HCT116 (cell line): ENCODE measurements at regions not wholly inside any gene's neighbourhood (a gene's known extent, or its start where the extent isn't known, plus 50 kb on each side); places are given as distances from the start of the nearest gene placed in this dataset.

ENCODE experiments used
- ATF3 ChIP-seq: IDR thresholded peaks from 2 replicates; pipeline ENCODE4 v1.6.1; 2012
- CTCF ChIP-seq, 3 experiments: fragments of 200-600 bp in 1 of 3; sonication (generic) in 1 of 3; IDR thresholded peaks in 2 of 3; conservative IDR thresholded peaks in 1 of 3; 2 replicates each; pipeline ENCODE4 v1.5.1; 2012 to 2017; ENCODE audit warnings: low read depth in 2 of 3, low read length in 2 of 3, antibody characterized with exemption in 1 of 3, borderline replicate concordance in 1 of 3, control low read depth in 1 of 3, mild to moderate bottlenecking in 1 of 3, mixed read lengths in 1 of 3, mixed run types in 1 of 3, moderate library complexity in 1 of 3; ENCODE audit not compliant: insufficient read depth in 1 of 3
- EZH2phosphoT487 ChIP-seq: fragments of 200-600 bp; IDR thresholded peaks from 2 replicates; pipeline ENCODE4 v1.6.1; 2018; ENCODE audit warnings: antibody characterized with exemption, borderline replicate concordance
- FOSL1 ChIP-seq: IDR thresholded peaks from 2 replicates; pipeline ENCODE4 v1.6.1; 2012; ENCODE audit warnings: low read depth
- POLR2A ChIP-seq: IDR thresholded peaks from 2 replicates; pipeline ENCODE4 v1.7.0; 2011; ENCODE audit warnings: borderline replicate concordance; ENCODE audit not compliant: insufficient read depth, insufficient read length; ENCODE audit errors: extremely low read depth
- POLR2AphosphoS5 ChIP-seq: IDR thresholded peaks from 2 replicates; pipeline ENCODE4 v1.6.1; 2011; ENCODE audit warnings: mild to moderate bottlenecking, low read depth, low read length, moderate library complexity
- RAD21 ChIP-seq: IDR thresholded peaks from 2 replicates; pipeline ENCODE4 v1.6.1; 2012; ENCODE audit warnings: low read depth, mild to moderate bottlenecking
- REST ChIP-seq: IDR thresholded peaks from 2 replicates; pipeline ENCODE4 v1.6.1; 2012; ENCODE audit warnings: low read depth
- SIN3A ChIP-seq: IDR thresholded peaks from 2 replicates; pipeline ENCODE4 v1.6.1; 2012; ENCODE audit warnings: low read depth
- TCF7L2 ChIP-seq: IDR thresholded peaks from 2 replicates; pipeline ENCODE4 v1.7.0; 2011; ENCODE audit warnings: borderline replicate concordance, inconsistent platforms; ENCODE audit not compliant: insufficient read depth, insufficient read length; ENCODE audit errors: extremely low read depth
- ZBTB33 ChIP-seq: IDR thresholded peaks from 2 replicates; pipeline ENCODE4 v1.6.1; 2011; ENCODE audit warnings: mild to moderate bottlenecking, low read length, moderate library complexity; ENCODE audit not compliant: insufficient replicate concordance; ENCODE audit errors: extremely low read depth

GRCh38 chr1:240693036-240693435, 81.1 kb upstream of the GREM2 start:
- TF ChIP-seq CTCF (IDR thresholded peaks at IDR 0.05 in 2 of 3, conservative IDR thresholded peaks at IDR 0.05 in 1 of 3; ENCODE audit: borderline replicate concordance in 1 of 3, insufficient read depth in 1 of 3, low read depth in 2 of 3, low read length in 2 of 3) (no peak), RAD21 (no peak), POLR2A (no peak), ZBTB33 (no peak), POLR2AphosphoS5 (no peak), SIN3A (no peak), ATF3 (no peak), FOSL1 (no peak), EZH2phosphoT487 (no peak), REST (no peak), TCF7L2 (no peak)
